ENCODE measurements at regions not wholly inside any gene's neighbourhood (a gene's known extent, or its start where the extent isn't known, plus 50 kb on each side); places are given as distances from the start of the nearest gene placed in this dataset.
"Not testable (repeated sequence)": the region's sequence is repeated elsewhere in the genome, so short reads cannot be mapped to it uniquely, and the experiment has no call there.

DNA sequence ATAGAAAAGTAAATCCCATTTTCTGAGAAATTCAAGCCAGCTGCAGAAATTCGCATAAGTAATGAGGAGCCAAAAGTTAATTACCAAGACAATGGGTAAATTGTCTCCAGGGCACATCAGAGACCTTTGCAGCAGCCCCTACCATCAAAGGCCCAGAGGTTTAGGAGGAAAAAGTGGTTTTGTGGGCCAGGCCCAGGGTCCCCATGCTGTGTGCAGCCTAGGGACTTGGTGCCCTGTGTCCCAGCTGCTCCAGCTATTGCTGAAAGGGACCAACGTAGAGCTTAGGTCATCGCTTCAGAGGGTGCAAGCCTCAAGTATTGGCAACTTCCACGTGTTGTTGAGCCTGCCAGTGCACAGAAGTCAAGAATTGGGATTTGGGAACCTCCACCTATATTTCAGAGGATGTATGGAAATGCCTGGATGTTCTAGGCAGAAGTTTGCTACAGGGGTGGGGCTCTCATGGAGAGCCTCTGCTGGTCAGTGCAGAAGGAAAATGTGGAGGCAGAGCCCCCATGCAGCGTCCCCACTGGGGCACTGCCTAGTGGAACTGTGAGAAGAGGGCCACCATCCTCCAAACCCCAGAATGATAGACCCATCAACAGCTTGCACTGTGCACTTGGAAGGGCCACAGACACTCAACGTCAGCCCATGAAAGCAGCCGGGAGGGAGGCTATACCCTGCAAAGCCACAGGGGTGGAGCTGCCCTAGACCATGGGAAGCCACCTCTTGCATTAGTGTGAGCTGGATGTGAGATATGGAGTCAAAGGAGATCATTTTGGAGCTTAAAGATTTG, 731.3 kb upstream of the GRAMD2B start:
- intact Hi-C loops (cut with DNase I); DNase-seq; ATAC-seq (ENCODE audit: poor library complexity): not testable (repeated sequence)

DNA sequence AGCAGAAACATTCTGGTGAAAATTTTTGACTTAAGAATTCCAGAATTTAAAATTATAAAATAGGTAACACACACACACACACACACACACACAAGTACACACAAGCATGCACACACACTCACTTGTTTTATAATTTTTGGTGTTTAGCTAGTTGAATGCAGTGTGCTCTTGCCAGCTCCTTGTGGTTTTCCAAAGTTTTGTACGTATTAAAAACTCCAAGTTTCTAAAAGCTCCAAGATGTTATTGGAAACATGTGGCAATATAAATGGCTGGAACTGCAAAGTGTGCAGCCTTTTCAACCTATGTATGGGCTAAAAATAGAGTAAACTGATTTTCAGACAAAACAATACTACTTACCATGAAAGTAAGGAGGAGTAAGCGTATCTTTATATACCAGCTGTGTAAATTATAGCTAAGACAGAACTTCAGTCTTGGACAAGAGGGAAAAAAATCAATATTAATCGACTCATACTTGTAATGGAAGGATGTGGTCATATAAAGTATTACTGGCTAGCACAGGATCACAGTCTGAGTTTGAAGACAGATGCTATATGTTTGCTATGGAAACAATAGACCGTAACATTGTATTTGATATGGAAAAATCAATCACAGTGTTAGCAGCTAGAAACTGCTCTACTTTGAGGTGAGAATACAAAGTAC, 727.1 kb upstream of the GRAMD2B start:
- no peak for DNase-seq
- ATAC-seq (ENCODE audit: poor library complexity), result no peak
- intact Hi-C loops (cut with DNase I), result no loop called here

DNA sequence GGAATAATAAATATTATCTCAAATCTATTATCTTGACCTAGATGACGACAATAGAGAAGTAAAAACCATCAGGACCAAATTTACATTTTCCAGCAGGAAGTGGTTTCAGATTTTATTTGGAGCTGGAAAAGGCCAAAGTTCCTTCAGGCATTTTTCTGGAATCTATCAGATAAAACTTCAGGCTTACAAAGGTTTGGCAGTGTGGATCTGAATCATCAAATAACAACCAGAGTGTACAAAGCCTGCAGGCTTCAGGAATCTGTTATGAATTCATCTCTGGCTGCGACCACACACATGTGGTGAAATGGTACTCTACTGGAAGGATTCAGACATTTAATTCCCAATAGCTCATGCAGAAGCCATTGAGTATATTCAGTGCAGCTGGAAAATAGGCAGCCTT, 726.4 kb upstream of the GRAMD2B start:
- ATAC-seq (ENCODE audit: poor library complexity), result peak; percentile 73
- intact Hi-C loops (cut with DNase I), result no loop called here
- no peak for DNase-seq

DNA sequence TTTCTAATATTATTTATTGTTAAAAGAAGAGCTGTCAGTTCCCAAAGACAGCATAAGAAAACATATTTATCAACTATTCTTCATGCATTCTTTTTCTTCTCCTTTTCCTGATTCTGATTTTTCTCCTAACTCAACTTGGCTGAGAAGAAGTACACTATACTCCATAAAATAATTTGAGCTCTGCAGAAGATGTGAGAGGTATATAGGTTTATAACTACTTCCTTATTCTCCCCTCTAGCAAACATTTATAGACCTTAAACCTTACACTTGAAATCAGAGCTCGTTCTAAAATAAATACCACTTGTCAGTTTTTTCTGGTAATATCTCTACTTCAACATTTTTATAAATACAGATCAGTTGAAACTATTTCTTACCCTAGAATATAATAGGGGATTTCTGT, 724.8 kb upstream of the GRAMD2B start:
- DNase-seq (no peak), ATAC-seq (ENCODE audit: poor library complexity) (no peak)
- intact Hi-C loops (cut with DNase I), result no loop called here

DNA sequence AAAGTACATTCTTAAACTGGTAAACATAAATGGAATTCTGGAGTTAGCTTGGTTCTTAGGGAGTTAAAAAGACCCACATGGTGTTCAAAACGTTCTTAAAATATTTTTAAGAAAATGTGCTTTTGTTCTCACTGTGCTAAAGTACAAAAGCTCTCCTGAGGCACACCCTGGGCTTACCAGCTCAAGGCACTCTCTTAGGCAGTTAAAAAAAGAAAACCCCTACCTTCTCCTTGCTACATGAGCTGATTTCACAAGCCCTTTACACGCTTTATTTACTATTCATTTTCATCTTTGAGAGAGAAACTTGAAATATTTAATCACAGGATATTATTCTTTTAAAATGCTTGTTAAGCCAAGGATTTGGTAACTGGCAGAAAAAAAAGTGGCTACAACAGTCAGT, 723.3 kb upstream of the GRAMD2B start:
- DNase-seq (no peak), ATAC-seq (ENCODE audit: poor library complexity) (no peak)
- intact Hi-C loops (cut with DNase I), result no loop called here

DNA sequence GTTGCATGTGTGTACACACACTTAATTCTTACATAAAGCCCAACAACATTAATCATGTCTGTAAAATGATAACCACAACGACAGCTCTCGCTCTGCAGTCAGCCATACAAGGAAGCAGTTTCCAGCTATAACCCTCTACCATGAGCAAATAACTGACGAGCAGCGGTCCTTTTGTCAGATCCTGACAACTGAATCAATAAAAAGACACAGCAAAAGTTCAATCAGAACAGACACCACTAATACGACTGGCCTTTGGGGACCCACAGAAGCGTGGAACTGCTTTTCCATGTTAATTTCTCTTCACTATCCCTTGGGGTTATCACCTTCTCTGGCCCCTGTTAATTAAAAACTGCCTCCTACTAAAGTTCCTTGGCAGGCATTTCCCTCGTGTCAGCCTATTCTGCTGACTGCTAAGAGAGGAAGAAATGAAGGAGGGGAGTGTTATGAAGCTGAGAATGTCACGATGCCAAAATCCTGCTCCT, 722.8 kb upstream of the GRAMD2B start:
- no peak for DNase-seq
- intact Hi-C loops (cut with DNase I), result no loop called here
- peak; percentile 57 for ATAC-seq (ENCODE audit: poor library complexity)

DNA sequence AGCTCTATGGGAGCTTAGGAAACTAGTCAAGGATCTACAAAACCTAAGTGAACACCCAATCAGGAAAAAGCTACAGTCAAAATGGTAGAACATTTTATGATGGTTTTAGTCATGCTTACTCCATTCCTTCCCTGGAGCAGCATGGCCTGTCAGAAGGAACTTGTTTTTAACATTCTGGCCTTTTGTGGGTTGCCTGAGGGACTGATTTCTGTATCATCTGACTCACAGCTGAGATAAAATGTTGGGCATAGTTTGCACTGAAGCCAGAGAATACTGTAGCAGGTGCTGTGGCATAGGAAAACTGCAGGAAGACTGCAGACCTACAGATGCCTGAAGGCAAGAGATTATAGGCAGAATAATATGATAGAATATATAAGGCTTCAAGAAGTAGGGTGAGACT, 719.6 kb upstream of the GRAMD2B start:
- no peak for DNase-seq
- intact Hi-C loops (cut with DNase I), result no loop called here

DNA sequence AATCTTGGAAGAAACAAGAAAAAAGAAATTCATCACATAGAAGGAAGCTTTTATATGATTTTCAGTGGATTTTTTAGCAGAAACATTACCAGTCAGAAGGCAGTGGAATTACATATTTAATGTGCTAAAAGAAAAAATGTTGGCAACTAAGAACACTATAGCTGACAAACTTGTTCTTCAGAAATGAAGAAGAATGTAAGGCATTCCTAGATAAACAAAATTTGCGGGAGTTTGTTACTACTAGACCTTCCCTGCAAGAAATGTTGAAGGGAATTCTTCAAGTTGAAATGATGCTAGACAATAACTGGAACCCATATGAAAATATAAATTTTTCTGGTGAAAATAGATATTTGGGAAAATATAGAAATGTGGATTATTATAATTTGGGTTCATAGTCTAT, 718.3 kb upstream of the GRAMD2B start:
- no peak for ATAC-seq (ENCODE audit: poor library complexity)
- no peak for DNase-seq
- intact Hi-C loops (cut with DNase I), result no loop called here

More for the DNA sequence above, 719.6 kb upstream of the GRAMD2B start:
- no peak for ATAC-seq (ENCODE audit: poor library complexity)

DNA sequence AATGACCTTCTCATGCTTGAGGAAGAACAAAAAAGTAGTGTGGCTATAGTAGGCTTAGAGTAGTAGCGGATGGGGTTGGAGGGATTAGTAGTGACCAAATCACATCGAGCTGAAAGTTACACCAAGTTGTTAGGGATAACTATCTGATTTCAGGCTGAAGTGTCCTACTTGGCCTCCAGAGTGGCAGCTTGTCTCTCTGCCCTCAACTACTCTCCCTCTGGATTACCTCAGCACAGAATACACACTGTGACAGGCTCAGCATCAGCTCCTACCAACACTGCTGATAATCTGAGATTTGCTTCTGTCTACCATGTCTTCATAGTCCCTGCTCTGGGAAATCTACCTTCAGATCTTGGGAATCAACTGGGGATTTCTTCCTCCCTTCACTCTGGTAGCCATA, 714.6 kb upstream of the GRAMD2B start:
- DNase-seq (no peak), ATAC-seq (ENCODE audit: poor library complexity) (no peak)
- intact Hi-C loops (cut with DNase I), result no loop called here

DNA sequence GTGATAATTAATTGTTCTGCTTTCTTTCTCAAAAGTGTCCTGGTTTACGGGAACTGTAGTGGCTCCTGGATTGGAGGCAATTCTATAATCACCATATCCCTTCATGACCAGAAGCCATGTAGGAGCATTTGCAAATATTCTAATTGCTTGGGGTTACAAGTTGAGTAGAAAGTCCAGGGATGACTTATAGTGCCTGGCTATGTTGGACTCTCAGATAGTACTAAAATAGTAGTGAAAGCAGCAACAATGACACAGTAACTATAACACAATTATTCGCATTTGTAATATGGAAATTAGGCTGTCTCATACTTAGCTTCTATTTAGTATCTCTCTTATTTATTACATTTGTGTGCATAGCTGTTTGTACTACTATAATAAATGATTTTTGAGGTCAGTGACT, 712.5 kb upstream of the GRAMD2B start:
- no peak for ATAC-seq (ENCODE audit: poor library complexity)
- intact Hi-C loops (cut with DNase I), result no loop called here

DNA sequence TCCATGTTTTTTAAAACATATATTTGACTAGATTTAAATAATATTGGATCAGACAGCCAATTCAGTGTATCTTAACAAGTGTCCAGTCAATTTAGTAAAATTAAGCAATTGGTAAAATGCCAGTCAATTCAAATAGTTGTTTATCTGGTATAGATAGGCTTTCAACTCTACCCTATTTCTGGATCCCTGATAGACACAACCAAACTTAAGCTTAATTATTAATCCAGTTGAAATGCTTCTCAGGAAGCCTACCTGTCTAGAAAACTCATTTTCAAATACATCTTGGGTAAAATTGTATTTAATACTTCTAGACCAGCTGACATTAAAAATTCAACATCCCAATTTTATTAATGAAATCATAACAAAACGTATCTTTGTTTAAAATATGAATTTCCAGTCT, 710.8 kb upstream of the GRAMD2B start:
- no peak for ATAC-seq (ENCODE audit: poor library complexity)
- intact Hi-C loops (cut with DNase I), result no loop called here

More for the DNA sequence above, 712.5 kb upstream of the GRAMD2B start:
- DNase-seq, result no peak

DNA sequence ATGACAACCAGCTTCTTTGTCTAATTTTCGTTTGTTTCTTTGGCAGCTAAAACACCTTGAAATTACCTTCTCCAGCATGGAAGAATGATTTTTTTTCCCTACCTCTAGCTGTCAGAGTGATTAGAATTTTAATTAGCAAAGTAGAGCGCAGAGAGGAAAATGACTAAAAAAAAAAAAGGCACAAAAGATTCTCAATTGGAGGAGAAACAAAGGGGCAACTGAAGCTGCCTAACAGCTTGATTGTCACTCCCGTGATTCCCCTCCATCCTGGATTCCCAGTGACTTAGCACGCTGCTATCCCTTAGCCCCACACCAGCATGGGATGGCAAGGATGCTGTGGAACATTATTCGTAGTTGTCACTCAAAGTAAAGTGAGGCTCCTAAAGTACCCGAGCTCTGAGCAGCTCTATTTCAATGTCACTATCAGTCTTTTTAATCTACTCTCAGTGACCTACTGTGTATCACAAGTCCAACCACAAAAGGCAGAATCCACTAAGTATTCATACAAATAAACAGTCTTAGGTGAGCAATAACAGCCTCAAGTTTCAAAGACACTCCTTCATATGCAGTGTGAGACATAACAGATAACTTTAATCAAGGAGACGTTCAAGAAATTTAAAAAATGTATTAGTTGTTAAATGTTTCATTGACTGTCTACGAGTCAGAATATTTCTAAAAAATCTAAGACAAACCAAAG, 710.0 kb upstream of the GRAMD2B start:
- intact Hi-C loops (cut with DNase I), result no loop called here
- no peak for ATAC-seq (ENCODE audit: poor library complexity)
- no peak for DNase-seq

More for the DNA sequence above, 710.8 kb upstream of the GRAMD2B start:
- no peak for DNase-seq

DNA sequence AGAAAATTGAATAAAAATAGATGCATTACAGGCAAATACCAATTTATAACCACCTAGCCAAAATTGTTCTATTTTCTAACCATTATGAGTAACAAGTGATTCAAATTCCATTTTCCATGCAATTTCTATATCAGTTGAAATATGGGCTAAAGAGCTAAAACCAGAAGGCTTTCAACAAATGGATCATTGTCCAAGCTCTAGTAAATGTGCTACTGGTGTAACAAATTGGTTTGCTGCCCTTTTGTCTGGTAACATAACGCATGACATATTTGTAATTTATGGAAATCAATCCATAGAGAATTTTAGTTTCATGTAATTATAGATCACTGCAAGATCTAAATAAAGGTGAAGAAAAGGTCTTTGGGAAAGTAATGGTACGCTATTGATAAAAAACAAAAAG, 708.0 kb upstream of the GRAMD2B start:
- no peak for ATAC-seq (ENCODE audit: poor library complexity)
- intact Hi-C loops (cut with DNase I), result no loop called here
- DNase-seq, result no peak

DNA sequence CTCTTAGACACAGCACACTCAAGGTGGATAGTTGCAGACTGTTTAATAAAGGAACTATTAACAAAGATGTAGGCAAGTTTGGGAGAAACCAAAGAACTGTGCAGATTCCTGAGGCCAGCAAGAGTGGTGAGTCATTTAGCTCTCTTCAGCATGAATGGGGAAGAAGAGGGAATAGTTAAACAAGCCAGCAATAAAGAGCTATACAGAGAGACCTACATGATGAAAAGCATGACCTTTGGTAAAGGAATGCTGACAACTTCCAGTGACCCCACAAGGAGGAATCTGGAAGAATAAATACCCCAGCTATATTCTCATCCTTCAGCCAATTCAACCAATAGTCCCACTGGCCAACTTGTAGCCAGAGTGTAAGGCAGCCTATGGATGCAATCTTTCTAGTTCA, 706.0 kb upstream of the GRAMD2B start:
- ATAC-seq (ENCODE audit: poor library complexity) (no peak), DNase-seq (no peak)
- intact Hi-C loops (cut with DNase I), result no loop called here

DNA sequence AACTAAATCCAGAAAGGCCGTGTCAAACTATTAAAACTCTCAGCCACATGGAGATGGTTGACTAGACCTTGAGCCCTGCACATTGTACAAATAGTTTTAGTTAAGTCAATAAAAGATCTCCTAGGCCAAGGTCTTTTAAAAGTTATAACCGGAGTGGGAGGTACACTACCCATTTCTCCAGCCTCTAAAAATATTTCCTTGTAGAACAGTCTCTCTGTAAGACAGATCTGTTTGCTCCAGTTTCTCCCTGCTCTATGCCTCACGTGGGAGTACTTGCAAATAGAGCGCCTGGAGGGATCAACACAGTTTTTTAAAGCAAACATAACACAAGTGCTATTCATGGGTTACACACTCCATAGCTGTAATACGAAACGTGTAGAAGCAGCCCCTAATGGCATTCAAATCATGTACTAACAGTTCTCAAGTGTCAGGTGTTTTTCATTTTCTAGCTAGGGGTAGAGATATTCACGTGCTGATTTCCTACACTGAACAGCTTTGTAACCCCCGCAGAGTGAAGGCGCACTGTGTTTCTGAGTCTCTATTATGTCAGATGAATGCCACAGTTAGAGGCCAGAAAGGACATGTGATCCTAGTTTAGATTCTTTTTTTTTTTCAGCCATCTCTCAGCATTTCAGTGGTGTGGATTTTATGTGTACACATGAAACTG, 703.4 kb upstream of the GRAMD2B start:
- intact Hi-C loops (cut with DNase I), result no loop called here
- ATAC-seq (ENCODE audit: poor library complexity) (no peak), DNase-seq (no peak)

DNA sequence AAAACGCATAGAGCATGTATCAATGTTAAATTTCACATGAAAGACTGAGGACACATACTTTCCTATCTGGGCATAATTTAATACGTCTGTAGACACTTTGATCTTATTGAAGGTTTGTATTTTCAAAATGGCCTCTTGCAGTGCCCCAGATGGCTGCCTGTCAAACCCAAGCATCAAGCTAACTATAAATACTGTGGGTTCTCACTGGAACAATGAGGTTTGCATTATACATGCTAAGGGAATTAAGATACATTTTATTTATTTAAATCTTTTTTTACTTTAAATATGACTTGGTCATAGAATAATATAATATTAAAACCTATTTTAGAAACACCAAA, 702.9 kb upstream of the GRAMD2B start:
- no peak for DNase-seq
- no peak for ATAC-seq (ENCODE audit: poor library complexity)
- intact Hi-C loops (cut with DNase I), result no loop called here

DNA sequence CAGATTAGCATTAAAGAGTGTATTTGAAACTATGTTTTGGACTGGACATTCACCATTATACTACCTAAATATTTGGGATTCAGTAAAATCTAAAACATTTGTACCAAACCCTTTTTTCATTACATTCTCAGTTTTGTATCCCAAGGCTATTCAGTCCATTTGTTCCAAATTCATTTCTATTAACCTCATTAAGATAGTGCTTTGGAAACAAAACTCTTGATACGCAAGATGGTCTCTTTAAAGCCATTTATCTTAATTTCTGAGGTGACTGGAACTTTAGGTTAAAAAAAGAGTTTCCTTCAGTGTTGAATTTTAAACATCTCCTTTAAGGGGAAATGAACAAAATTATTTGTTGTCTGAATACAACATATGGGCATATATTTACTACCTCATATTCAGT, 702.5 kb upstream of the GRAMD2B start:
- intact Hi-C loops (cut with DNase I), result no loop called here
- DNase-seq (no peak), ATAC-seq (ENCODE audit: poor library complexity) (no peak)

DNA sequence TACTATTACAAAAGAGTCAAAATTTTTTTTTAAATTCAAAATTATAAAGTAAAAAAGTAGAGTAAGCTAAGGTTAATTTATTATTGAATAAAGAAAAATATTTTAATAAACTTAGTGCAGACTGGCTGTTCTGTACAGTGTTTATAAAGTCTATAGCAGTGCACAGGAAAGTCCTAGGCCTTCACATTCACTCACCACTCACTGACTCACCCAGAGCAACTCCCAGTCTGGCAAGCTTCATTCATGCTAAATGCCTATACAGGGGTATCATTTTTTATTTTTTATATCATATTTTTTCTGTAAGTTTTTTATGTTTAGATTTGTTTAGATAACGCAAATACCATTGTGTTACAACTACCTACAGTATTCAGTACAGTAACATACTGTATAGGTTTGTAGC, 700.7 kb upstream of the GRAMD2B start:
- intact Hi-C loops (cut with DNase I), result no loop called here
- DNase-seq, result no peak
- ATAC-seq (ENCODE audit: poor library complexity), result no peak

DNA sequence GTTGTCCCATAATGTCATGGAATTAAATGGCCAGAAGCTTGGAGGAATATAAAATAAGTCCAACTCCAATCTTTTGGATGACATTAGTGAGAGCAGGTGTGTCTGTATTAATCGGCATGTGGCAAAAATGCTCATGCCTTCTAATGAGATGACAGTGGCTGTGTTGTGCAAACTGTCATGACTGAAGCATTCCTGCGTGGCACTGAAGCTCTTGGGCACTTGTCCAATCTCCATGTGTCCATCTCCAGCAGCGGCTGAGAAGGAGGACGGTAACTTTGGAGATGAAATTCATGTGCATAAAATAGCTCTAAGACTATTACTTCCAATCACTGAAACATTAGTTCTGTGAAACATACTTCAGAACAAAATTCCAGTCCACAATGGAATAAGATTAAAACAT, 697.5 kb upstream of the GRAMD2B start:
- no peak for DNase-seq
- intact Hi-C loops (cut with DNase I), result no loop called here
- no peak for ATAC-seq (ENCODE audit: poor library complexity)
